ENCODE measurements at regions not wholly inside any gene's neighbourhood (a gene's known extent, or its start where the extent isn't known, plus 50 kb on each side); places are given as distances from the start of the nearest gene placed in this dataset.

DNA sequence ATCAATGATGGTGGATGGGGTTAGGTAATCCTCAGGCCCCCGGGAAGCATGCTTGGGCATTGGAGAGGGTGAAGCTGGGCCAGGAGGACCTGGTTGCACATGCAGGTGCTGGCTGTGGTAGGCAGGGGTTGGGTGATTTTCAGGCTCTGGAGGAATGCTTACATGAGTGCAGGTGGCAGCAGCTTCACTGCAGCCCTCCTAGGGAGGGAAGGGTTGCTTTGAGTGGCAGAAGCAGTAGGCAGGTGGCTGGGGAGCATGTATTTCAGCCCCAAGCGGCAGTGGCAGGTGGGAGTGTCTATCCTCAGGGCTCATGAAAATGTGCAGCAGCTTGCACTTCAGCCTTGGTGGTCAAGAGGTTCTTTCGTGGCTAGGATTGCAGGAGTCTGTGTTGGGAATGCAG, 230.0 kb upstream of the CTNNB1 start:
- DNase-seq = no peak

DNA sequence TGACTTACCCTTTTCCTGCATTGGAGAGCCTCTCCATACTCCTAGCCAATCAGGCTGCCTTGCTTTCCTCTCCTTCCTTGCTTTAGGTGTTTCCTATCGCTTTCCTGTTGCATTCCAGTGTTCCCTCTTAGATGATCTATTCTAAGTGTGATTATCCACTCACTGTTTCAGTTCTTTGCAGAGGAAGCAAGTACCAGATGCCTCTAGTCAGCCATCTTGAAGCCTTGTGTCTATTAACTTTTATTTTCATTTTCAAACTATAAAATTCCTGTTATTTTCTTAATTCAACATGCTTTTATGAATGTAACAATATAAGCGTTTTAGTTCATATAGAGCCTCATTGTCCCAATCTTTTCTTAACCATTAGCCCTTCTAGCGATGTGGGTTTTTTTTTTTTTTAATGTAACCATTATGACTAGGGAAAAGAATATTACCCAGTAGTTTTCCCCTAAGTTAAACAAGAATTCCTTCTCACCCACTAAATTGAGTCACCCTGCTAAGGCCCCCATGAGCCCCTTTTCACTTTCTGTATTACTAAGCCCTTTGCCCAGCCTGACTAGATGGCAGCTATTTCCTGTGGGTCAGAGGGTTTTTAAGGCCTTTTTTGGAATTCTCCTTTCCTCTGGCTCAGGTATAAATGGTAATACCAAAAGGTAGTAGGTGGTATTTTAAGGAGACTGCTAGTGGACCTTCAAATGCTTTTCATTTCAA, 229.4 kb upstream of the CTNNB1 start:
- no peak for DNase-seq

DNA sequence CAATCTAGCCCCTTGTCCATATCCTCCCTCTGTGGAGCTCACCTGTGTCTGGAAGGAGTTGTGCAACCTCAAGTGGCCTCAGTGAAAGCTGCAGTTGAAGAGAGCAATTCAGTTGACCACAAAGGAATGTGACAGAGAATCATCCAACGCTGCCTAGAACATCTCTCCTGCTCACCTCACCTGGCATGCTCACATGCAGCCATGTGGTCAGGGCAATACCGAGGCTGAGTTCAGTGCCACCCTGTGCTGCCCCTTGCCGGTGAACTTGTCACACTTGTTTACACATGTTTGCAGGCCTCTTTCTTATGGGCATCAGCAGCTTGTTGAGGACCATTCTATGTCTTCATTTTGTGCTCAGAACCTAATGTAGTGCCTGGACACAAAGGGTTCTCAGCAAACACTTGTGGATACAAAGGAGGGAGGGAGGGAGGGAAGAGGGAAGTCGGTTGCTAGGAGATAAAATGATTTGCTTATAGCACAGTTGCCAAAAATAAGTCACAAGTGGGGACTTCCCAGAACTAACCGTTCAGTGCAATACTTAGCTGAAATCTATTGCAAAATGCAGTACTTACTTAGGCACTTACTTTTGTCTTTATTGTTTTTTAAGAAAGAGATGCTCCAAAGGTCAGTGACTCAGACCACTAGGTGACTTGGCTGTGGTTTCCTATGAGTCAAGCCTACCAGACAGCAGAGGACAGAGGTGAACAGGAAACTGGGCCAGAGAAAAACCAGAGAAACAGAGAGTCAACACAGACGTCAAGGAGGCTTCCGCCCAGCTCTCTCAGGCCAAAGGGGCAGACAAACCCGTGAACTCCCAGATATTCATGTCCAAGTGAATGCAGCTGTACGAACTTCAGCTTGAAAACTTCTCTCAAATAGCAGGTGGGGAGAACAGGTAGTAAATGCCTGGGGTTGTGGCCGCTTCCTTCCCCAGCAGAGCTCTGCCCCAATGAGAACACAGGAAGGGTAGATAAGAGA, 227.8 kb upstream of the CTNNB1 start:
- no peak for DNase-seq

DNA sequence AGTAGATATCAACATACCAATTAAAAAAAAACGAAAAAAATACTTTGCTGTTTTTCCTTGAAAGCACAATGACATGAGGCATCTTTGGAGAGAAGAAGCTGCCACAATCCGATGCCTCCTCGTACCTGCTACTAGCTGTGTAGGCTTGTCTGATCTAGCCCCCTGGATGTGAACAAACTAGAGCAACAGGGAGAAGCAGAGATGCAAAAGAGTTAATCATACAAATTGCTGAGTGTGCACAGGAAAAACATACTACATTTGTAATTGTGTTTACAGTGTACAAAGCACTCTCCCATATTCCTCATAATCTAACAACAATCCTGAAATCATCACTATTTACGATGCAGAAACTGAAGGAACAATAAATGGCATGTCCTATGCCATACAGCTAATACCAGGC, 227.0 kb upstream of the CTNNB1 start:
- no peak for DNase-seq

DNA sequence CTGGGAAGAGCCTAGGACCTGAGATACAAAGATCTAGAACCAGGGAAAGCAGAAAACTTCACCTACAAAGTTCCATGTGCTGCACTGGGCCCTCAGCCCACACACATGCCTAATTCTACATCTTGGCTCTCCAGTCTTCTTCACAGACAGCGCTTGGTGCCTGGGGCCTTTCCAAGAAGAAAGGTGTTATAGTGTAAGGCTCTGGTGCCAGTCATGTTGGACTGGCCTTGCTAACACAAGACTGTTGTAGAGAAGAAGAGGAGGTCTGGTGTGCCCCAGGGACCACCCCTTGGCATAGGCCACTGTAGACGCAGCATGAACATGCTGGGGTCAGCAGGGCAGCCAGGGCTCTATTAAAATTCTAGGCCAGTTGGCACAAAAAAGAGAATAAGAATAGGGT, 226.2 kb upstream of the CTNNB1 start:
- DNase-seq = no peak

DNA sequence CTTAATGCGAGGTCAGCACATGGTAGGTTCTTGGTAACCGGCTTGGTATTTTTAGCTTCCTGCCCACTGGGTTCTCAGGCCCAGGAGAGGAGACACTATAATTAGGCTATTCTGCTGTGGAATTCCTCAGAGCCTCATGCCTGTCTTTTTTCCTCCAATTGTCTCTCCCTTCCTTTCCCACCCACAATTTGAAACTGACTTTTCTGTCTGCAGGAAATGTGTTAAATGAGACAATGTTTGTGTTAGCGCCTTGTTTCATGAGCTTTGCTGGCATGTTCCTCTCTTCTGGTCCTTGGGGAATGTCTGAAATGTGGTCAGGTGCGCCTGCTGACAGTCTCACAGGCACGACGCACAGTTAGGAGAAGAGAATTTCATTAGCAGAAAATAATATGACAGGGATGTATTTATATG, 223.6 kb upstream of the CTNNB1 start:
- no peak for DNase-seq

DNA sequence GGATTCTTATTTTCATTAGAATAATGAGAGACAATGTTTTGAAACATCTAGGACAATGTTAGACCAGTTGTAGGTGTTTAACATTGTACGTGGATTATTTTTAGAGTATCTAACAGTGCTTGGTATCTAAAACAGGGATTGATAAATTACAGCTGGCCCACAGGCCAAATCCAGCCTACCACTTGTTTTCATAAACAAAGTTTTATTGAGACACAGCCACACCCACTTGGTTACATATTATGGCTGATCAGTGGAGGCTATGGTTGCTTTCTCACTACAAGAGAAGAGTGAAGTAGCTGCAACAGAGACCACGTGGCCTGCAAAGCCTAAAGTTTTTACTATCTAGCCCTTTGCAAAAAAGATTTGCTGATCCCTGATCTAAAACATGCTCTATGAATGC, 223.1 kb upstream of the CTNNB1 start:
- no peak for DNase-seq

DNA sequence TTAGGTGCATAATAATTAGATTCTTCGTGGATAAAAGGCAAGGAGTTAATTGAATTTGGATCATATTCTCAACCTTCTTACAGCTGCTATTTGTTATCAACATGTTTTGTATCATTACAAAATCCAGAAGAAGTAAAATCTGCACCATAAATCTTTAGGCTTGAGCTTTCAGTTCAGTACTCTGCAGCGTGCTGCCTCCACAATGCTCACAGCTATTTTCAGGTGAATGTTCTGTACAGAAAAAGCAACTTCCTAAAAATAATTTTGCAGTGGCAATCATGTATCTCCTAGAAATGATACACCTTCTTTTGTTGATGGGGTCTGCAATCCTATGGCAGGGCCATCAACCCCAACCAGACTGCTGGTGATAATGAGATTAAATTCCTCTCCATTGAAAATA, 220.9 kb upstream of the CTNNB1 start:
- DNase-seq = no peak

DNA sequence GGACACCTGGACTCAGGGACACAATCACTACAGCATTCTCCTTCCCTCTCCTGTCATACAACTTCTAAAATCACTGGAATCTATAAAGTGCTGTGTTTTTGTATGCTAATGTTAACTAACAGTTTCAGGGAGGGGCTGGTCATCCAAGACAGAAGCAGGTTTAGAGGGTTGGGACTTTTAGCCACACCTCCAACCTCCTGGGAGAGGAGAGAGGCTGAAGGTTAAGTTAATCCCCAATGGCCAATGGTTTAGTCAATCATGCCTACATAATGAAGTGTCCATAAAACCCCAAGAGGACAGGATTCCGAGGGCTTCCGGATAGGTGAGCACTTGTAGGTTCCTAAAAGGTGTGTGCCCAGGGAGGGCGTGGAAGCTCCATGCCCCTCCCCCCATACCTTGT, 219.3 kb upstream of the CTNNB1 start:
- DNase-seq = no peak

DNA sequence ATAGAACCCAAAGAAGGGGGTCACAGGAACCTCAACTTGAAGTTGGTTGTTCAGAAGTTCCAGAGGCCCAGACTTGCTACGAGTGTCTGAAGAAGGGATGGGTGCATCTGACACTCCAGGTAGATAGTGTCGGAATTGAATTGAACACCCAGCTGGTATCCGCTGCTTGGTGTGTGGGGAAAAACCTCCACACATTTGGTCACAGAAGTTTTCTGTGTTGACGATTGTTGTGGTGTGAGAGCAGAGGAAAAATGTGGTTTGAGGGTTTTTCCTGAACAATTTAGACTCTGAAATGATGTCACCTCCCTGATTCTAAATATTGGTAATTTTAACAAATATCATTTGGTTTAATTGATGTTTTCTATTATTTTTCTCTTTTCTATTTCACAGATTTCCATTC, 218.8 kb upstream of the CTNNB1 start:
- DNase-seq = no peak

DNA sequence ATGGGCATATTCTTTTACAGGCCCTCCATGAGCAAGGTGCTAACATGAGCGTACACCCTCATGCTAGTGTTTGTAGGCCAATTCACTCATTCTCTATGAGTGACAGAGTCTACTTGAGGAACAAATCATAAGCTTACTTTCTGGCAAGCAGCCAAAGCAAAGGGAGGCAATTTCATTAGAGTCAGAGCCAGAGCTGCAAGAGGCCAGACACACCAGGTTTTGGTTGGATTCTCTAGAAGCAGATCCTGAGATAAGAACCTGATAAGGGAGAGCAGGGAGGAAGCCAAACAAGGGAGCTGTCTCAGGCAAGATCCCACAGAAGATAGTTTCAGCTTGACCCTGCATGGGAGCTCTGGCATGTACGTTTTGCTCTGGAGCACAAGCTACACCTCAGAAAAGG, 214.1 kb upstream of the CTNNB1 start:
- no peak for DNase-seq

DNA sequence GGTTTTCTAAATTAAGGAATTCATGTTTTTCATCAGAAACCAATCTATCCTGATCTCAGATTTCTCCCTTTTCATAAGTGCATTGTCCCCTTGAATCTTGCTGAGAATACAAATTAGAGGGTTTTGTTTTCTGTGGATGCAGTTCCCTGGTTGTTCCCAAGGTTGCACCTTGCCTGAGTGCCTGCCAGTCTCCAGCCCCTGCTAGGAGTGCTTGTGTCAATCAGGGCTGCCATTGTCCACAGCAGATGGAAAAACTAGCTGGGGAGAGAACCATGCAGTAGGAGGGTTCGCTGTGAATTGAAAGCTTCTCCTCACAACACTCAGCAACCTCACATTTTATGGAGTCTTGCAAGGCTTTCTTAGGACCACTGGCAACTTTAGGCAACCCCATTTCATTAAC, 210.8 kb upstream of the CTNNB1 start:
- no peak for DNase-seq

DNA sequence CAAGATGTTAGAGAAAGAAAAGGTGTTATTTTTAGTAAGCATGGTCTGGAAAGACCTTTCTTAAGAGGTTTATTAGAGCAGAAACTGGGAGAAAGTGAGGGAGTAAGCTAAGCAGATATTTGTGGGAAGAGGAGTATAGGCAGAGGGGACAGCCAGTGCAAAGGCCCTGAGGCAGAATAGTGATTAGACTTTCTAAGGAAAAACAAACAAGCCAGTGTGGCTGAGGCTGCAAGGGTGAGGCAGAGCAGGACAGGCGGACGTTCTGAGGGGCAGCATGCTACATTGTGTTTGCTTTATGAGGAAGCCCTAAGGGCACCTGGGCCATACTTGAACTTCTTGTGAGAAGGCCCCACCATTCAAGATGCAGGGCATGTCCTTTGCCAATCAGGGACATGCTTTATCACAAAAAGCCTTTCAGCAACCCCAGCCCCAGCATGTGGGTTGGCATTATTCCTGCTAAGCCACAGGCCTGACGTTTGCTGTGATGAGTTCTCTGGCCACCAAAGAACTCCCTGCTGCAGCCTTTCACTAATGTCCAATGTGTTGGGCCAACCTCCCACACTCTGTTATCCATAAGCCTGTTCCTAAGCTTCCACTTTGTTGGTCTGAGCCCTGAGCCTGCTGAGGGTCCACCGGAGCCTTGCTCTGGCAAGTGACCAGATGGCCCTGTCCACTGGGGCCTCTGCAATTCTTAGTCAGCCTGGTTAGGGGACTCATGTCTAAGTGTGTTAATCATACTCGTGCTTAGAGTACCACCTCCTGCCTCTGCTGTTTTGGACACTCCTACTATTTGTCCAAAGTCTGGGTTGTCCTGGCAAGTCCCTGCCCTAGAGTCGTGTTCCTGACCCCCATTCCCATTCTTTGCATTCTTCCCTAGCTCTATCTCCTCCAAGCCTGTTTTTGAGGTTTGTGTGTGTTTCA, 209.9 kb upstream of the CTNNB1 start:
- DNase-seq = no peak

DNA sequence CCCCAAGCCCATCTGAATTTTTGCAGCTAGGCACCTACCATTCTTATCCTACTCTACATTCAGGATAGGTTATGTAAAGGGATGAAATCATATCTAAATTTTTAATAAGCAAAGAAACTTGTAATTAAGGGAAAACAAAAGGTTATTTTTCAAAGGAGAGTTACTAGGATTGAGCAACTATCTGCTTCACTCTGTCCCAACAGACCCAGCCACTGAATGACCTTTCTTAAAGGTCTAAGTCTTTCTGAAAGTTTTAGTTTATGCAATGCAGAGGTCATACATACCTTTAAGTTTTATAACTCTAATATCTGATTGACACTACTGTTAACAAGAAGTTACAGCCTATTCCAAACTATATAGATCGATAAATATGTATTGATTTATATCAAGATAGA, 209.2 kb upstream of the CTNNB1 start:
- no peak for DNase-seq

DNA sequence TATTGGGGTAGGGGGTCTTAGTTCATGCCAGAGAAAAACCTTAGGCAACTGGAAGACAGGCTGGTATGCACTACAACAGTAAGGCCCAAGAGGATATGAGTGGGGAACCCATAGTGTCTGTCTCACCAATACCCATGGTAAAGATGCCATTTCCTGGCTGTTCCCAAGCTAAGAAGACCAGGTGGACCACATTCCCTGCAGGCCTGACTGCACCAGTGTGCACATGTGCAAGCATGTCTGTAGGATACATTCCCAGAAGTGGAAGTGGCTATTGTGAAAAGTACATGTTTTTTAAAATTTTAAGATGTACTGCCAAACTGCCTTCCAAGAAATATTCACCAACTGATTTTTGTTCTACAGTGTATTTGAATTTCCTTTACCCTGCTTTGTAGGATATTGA, 207.3 kb upstream of the CTNNB1 start:
- no peak for DNase-seq

DNA sequence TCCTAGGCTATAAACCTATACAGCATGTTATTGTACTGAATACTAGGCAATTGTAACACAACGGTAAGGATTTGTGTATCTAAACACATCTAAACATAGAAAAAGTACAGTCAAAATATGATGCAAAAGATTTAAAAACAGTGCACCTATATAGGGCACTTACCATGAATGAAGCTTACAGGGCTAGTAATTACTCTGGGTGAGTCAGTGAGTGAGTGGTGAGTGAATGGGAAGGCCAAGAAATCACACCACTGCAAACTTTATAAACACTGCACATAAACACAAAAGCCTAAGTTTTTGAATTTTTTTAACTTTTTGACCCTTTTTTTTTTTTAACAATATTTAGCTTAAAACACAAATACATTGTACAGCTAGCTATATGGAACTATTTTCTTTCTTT, 204.7 kb upstream of the CTNNB1 start:
- DNase-seq = no peak

DNA sequence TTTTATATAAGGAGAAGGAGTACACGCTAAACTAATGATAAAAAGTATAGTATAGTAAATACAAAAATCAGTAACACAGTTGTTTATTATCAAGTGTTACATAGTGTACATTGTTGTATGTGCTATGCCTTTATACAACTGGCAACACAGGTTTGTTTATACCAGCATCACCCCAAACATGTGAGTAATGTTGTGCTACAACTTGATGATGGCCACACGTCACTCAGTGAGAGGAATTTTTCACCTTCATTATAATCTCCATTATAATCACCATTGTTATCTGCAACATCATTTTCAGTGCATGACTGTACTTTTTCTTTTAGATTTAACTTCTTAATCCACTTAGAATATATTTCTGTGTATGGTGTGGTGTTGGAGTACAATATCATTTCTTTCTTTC, 204.0 kb upstream of the CTNNB1 start:
- no peak for DNase-seq

DNA sequence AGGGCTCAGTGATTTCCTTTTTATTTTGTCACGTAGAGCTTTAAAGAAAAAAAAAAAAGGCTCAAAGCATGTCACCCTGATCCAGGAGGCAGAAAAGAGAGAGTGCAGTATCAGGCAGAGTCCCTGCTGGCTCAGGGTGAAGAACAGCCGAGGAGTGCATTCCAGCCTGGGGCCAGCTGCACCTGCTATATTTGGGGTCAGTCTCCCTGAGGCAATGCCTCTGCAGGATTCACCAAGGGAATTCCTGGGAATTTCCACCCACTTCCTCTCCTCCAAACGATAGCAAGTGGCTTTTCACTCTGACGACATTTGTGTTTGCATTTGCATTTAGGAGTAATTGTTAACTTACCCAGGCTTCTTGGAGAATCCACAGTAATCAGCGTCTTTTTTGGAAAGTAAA, 202.9 kb upstream of the CTNNB1 start:
- DNase-seq = no peak

DNA sequence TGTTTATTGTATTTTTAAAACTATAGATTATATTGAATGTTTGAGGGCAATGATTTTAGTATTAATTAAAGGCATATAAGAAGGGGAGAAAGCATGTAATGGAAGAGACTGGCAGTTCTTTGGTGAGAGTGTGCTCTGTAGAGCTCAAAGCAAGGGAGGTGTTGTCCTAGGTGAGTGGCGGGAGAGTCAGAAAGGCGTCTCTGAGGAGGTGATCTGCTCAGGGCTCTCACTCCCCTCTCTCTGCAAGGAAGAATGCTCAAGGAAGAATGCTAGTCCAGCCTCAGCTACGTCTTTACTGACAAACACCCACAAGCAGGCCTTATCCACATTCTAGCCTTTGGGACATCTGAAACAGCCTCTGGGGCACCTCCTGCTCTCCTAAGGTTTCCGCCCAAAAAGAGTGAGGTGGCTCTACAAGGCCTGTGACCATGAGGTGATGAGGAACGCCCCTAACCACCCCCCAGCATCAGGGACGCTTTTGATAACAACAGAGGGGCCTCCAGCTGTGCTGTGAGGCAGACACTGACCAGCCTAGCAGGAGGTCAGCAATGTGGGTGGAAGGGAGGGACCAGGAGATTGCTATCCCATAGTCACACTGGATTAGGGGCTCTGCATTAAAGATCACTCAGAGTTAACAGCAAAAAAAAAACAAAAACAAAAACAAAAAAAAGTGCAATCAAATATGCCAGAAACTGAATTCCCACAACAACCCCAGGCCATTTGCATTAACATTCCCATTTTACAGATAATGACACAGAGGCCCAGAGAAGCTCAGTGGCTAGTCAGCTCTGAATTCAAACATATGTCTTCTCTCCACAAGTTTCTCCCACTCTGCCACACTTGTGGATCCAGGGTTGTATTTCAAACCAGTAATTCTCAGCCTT, 202.2 kb upstream of the CTNNB1 start:
- DNase-seq = no peak

DNA sequence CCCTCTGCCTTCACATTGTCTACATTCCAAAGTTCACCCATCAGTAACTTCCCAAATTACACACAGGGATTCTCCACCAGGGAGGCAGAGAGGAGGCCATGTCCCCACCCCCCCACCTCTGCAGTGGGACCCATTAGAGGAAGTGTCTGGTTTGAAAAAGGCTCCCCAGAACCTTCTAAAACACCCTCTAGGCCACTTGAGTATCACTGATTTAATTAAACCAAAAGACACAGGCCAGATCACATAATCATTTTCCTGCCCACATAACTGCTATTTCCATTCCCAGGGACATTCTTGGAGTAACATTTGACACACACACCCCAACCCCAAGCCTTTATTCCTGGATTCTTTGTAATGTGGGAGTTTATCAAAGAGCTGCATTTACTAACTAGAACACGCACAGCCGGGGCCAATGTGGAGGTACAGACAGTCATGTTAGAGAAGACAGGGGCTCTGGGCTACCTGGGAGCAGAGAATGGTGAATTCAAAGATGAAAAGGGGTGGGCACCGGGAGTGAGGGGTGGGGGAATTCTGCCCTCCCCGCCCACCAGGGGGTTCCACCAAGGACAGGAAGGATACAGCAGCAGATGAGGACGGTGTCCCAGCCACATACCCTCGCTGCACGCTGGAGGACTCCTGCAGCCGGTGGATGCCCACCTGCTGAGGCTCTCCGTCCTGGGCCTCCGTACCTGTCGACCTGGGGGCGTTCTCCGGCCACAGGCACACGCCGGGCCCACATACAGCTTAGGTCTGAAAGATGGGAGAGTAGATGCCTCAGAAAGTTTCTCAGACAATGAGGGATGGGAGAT, 201.4 kb upstream of the CTNNB1 start:
- DNase-seq = no peak

DNA sequence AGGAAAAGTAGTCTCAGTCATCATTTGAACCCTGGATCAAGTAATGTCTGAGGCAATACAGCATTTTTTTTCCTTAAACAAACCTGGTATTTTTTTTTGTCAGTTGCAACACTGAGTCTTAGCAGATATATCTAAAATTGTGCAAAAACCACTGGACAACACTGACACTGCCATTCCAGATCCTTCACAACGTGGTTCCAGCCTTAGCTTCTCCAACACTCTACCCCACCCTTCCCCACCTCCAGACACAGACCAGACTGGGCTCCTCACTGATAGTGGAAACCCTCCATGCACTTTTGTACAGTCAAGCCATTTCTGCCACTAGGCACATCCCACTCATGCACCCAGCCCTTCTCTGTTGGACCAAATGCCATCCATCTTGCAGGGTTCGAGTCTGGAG, 199.6 kb upstream of the CTNNB1 start:
- DNase-seq = no peak
